Calu3 (cell line): ENCODE measurements at regions not wholly inside any gene's neighbourhood (a gene's known extent, or its start where the extent isn't known, plus 50 kb on each side); places are given as distances from the start of the nearest gene placed in this dataset.

ENCODE experiments used
- BruUV-seq: library from RNA; stranded (reverse); fragments of 400-500 nt; replicated peaks from 2 replicates; lab custom pipeline; 2021; lab: Mats Ljungman, UMichigan
- CTCF ChIA-PET: fragments of 300-600 bp; sonication (Branson Sonifier 250); formaldehyde crosslinking; loops from one replicate; lab custom pipeline; 2022; ENCODE audit warnings: antibody characterized with exemption; lab: Charles Lee
- DNase-seq: peaks from one replicate; pipeline ENCODE4 v3.0.0; 2022
- H3K27ac Mint-ChIP-seq: one replicate; pipeline ENCODE4 v1.8.0; 2022; ENCODE audit warnings: mixed read lengths; ENCODE audit not compliant: unreplicated experiment
- H3K27me3 Mint-ChIP-seq: one replicate; pipeline ENCODE4 v1.8.0; 2022; ENCODE audit warnings: mixed read lengths; ENCODE audit not compliant: unreplicated experiment
- H3K36me3 Mint-ChIP-seq: one replicate; pipeline ENCODE4 v1.8.0; 2022; ENCODE audit warnings: mild to moderate bottlenecking, moderate library complexity, mixed read lengths; ENCODE audit not compliant: insufficient read depth, unreplicated experiment
- H3K4me1 Mint-ChIP-seq: one replicate; pipeline ENCODE4 v1.8.0; 2022; ENCODE audit warnings: mild to moderate bottlenecking, low read depth, mixed read lengths; ENCODE audit not compliant: unreplicated experiment
- H3K4me3 Mint-ChIP-seq: one replicate; pipeline ENCODE4 v1.8.0; 2022; ENCODE audit warnings: mild to moderate bottlenecking, low read depth, moderate library complexity, mixed read lengths; ENCODE audit not compliant: unreplicated experiment
- H3K9me3 Mint-ChIP-seq: one replicate; pipeline ENCODE4 v1.8.0; 2022; ENCODE audit warnings: low read depth, mixed read lengths; ENCODE audit not compliant: unreplicated experiment
- CTCF ChIP-seq: fragments of 200-600 bp; IDR thresholded peaks from one replicate; pipeline ENCODE4 v1.8.0; 2022; ENCODE audit warnings: antibody characterized with exemption; ENCODE audit not compliant: unreplicated experiment
- intact Hi-C: fragments of 100-400 bp; cut with micrococcal nuclease; formaldehyde crosslinking; loops from one replicate; pipeline ENCODE4 v1.10.0; 2022; ENCODE audit not compliant: unreplicated experiment

GRCh38 chr6:22682979-22683378 is 113.6 kb downstream of the HDGFL1 start:
- no peak for TF ChIP-seq CTCF
- H3K27ac Mint-ChIP-seq = no peak overlapping the region
- intact Hi-C loops = no loop called here

GRCh38 chr6:22690446-22690845 is 121.1 kb downstream of the HDGFL1 start:
- intact Hi-C loops = no loop called here
- Mint-ChIP-seq H3K4me3 (no peak overlapping the region), H3K27me3 (no peaks in the 10 kb centered on the region), H3K36me3 (no peaks in the 10 kb centered on the region), H3K27ac (no peak overlapping the region), H3K9me3 (peaks cover 2% of the 10 kb centered on the region), H3K4me1 (no peaks in the 10 kb centered on the region)
- DNase-seq = no peak
- BruUV-seq = no TSS peak
- no peak for TF ChIP-seq CTCF
- CTCF ChIA-PET = no interaction called here

More at GRCh38 chr6:22682979-22683378, 113.6 kb downstream of the HDGFL1 start:
- Mint-ChIP-seq H3K27me3 (no peaks in the 10 kb centered on the region), H3K4me3 (no peak overlapping the region), H3K9me3 (no peaks in the 10 kb centered on the region), H3K36me3 (no peaks in the 10 kb centered on the region), H3K4me1 (no peaks in the 10 kb centered on the region)
- CTCF ChIA-PET = no interaction called here
- no TSS peak for BruUV-seq
- no peak for DNase-seq

- no peaks in the 10 kb centered on the region for H3K36me3 Mint-ChIP-seq
- no peaks in the 10 kb centered on the region for H3K27me3 Mint-ChIP-seq
- H3K9me3 Mint-ChIP-seq = peaks cover 2% of the 10 kb centered on the region
- no peak overlapping the region for H3K4me3 Mint-ChIP-seq
- intact Hi-C loops = no loop called here
- CTCF ChIA-PET = no interaction called here
- no TSS peak for BruUV-seq
- no peaks in the 10 kb centered on the region for H3K4me1 Mint-ChIP-seq
- TF ChIP-seq CTCF = no peak
- no peak overlapping the region for H3K27ac Mint-ChIP-seq
- DNase-seq = no peak
Observed at GRCh38 chr6:22694092-22694724, 124.8 kb downstream of the HDGFL1 start.

GRCh38 chr6:22696481-22696880 is 127.1 kb downstream of the HDGFL1 start:
- Mint-ChIP-seq H3K36me3 (no peaks in the 10 kb centered on the region), H3K27me3 (no peaks in the 10 kb centered on the region), H3K9me3 (no peaks in the 10 kb centered on the region), H3K27ac (no peak overlapping the region), H3K4me1 (no peaks in the 10 kb centered on the region), H3K4me3 (no peak overlapping the region)
- no peak for DNase-seq
- no TSS peak for BruUV-seq
- intact Hi-C loops = no loop called here
- CTCF ChIA-PET = no interaction called here
- no peak for TF ChIP-seq CTCF
